ENCODE measurements at regions not wholly inside any gene's neighbourhood (a gene's known extent, or its start where the extent isn't known, plus 50 kb on each side); places are given as distances from the start of the nearest gene placed in this dataset.

DNA sequence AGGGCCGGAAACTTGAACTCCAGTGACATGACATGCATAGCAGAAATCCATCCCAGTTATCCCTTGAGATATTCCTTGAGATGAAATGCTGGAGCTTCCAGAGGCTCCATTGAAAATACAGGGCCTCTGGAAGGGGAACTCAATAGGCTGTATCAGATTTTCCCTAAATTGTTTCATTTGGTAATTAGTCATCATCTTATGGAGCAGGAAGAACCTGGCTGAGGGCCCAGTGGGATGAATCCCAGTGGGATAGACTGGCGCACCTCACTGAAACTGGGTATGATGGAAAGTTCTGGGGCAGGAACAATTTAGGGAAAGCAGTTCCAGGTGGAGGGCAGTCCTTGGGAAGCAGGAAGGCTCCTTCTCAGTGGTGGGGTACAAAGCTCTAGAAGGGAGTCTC, 307.8 kb upstream of the DIPK2B start:
- no peaks in the 10 kb centered on the region; the same call in 1 of the 2 replicates for H3K9me3 ChIP-seq (ENCODE audit: control insufficient read depth, insufficient read depth, low read length)
- peak overlapping the region; percentile 92 for H2BK120ac ChIP-seq (ENCODE audit: low read depth, low read length)
- H2BK20ac ChIP-seq (ENCODE audit: low read depth, low read length): peak overlapping the region; percentile 81
- no peak overlapping the region; the same call in 1 of the 2 replicates for H3K27ac ChIP-seq (ENCODE audit: insufficient read depth, low read length)
- peaks cover 3 to 18% of the 10 kb centered on the region in 2 experiments; a peak in 2 of 4 replicates for H3K79me1 ChIP-seq (ENCODE audit: low read depth in 1 of 2, low read length in 2 of 2)
- H3K9ac ChIP-seq (ENCODE audit: low read depth, low read length): no peak overlapping the region
- H3K9me1 ChIP-seq (ENCODE audit: insufficient read depth, low read length): peaks cover 8% of the 10 kb centered on the region; the same call in 1 of the 2 replicates
- CTCF ChIA-PET: interaction anchor here (2.4 kb wide), 1 partner anchor 186 kb away, joined by 11 read pairs; no protein-coding TSS in a partner anchor
- H3K4ac ChIP-seq (ENCODE audit: low read depth, low read length): peak overlapping the region; percentile 79
- H4K5ac ChIP-seq (ENCODE audit: low read depth, low read length): peak overlapping the region; percentile 53; the same call in 1 of the 2 replicates
- no peaks in the 10 kb centered on the region for H3K36me3 ChIP-seq (ENCODE audit: control insufficient read depth, insufficient read depth, low read length)
- DNase-seq (peak; percentile 23), ATAC-seq (ENCODE audit: low read depth) (no peak)
- H2AK5ac ChIP-seq (ENCODE audit: low read depth, low read length): peak overlapping the region; percentile 37
- no peak overlapping the region for H2AK9ac ChIP-seq (replicated peaks; ENCODE audit: low read depth, low read length, poor library complexity)
- peak overlapping the region; percentile 79 for H4K91ac ChIP-seq (ENCODE audit: insufficient read depth, low read depth, low read length)
- H2AFZ ChIP-seq (replicated peaks; ENCODE audit: low read length, poor library complexity): no peak overlapping the region
- no peak overlapping the region for H3K4me3 ChIP-seq (ENCODE audit: insufficient read depth, low read depth, low read length)
- POLR2A ChIA-PET (ENCODE audit: unreplicated experiment): no interaction called here
- H3K27me3 ChIP-seq (ENCODE audit: control insufficient read depth, insufficient read depth, low read length): peaks cover 4% of the 10 kb centered on the region
- in situ Hi-C loops (cut with MboI; ENCODE audit: low sequenced_read_pairs) (no loop called here), dilution Hi-C loops (cut with HindIII; ENCODE audit: low sequenced_read_pairs, unreplicated experiment) (no loop called here), intact Hi-C loops (cut with micrococcal nuclease) (no loop called here)
- no peaks in the 10 kb centered on the region for H4K20me1 ChIP-seq (ENCODE audit: insufficient read depth, low read length)
- H3K14ac ChIP-seq (replicated peaks; ENCODE audit: low read depth, low read length): peak overlapping the region; percentile 60; the same call in 1 of the 2 replicates
- H3K4me2 ChIP-seq (ENCODE audit: low read depth, low read length): no peak overlapping the region
- peak overlapping the region; percentile 57 for H2BK5ac ChIP-seq (ENCODE audit: low read depth, low read length, poor library complexity, severe bottlenecking)
- H3K18ac ChIP-seq (ENCODE audit: low read depth, low read length): peak overlapping the region; percentile 86
- H4K8ac ChIP-seq (ENCODE audit: low read depth in 2 of 2, low read length in 2 of 2): peak overlapping the region; percentile 71 to 78
- no peak overlapping the region; the same call in 1 of the 2 replicates for H3K56ac ChIP-seq (ENCODE audit: extremely low read depth, insufficient read depth, low read length)
- TF ChIP-seq SMC3 (IDR thresholded peaks at IDR 0.05; ENCODE audit: low read depth, low read length) (no peak), FOS (IDR thresholded peaks at IDR 0.05; ENCODE audit: low read depth, low read length) (no peak), BHLHE40 (IDR thresholded peaks at IDR 0.05; ENCODE audit: low read depth, low read length) (no peak), RAD21 (IDR thresholded peaks at IDR 0.05; ENCODE audit: low read length) (no peak), CEBPB (IDR thresholded peaks at IDR 0.05; ENCODE audit: low read depth, low read length) (no peak), NFE2L2 (IDR thresholded peaks at IDR 0.05; ENCODE audit: low read depth, low read length) (no peak), POLR2A (IDR thresholded peaks at IDR 0.05; ENCODE audit: low read depth, low read length) (no peak)
- TF ChIP-seq, protein P1, sequence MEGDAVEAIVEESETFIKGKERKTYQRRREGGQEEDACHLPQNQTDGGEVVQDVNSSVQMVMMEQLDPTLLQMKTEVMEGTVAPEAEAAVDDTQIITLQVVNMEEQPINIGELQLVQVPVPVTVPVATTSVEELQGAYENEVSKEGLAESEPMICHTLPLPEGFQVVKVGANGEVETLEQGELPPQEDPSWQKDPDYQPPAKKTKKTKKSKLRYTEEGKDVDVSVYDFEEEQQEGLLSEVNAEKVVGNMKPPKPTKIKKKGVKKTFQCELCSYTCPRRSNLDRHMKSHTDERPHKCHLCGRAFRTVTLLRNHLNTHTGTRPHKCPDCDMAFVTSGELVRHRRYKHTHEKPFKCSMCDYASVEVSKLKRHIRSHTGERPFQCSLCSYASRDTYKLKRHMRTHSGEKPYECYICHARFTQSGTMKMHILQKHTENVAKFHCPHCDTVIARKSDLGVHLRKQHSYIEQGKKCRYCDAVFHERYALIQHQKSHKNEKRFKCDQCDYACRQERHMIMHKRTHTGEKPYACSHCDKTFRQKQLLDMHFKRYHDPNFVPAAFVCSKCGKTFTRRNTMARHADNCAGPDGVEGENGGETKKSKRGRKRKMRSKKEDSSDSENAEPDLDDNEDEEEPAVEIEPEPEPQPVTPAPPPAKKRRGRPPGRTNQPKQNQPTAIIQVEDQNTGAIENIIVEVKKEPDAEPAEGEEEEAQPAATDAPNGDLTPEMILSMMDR (conservative IDR thresholded peaks at IDR 0.05; ENCODE audit: low read depth, low read length): no peak
- TF ChIP-seq, protein P2, sequence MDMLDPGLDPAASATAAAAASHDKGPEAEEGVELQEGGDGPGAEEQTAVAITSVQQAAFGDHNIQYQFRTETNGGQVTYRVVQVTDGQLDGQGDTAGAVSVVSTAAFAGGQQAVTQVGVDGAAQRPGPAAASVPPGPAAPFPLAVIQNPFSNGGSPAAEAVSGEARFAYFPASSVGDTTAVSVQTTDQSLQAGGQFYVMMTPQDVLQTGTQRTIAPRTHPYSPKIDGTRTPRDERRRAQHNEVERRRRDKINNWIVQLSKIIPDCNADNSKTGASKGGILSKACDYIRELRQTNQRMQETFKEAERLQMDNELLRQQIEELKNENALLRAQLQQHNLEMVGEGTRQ (IDR thresholded peaks at IDR 0.05; ENCODE audit: low read depth, low read length): no peak
- peak overlapping the region; percentile 71; the same call in 2 of the 3 replicates for H2BK15ac ChIP-seq (ENCODE audit: low read depth, low read length)
- H3K4me1 ChIP-seq (ENCODE audit: control insufficient read depth, insufficient read depth, low read length): peaks cover 14% of the 10 kb centered on the region
- BruUV-seq (replicated peaks): no TSS peak
- H3K23ac ChIP-seq (ENCODE audit: low read depth, low read length): no peak overlapping the region
- 57% methylated on average over 1 of the region's 2 CpGs; no CpG with 5 or more reads in 1 of the 2 experiments for WGBS, 2 experiments (ENCODE audit: extremely low coverage in 2 of 2, insufficient read length in 1 of 2)

Data from IMR-90 (cell line).